ENCODE measurements at regions not wholly inside any gene's neighbourhood (a gene's known extent, or its start where the extent isn't known, plus 50 kb on each side); places are given as distances from the start of the nearest gene placed in this dataset.
A peak's percentile ranks its signal among the peaks of the same experiment; 100 is the strongest.

DNA sequence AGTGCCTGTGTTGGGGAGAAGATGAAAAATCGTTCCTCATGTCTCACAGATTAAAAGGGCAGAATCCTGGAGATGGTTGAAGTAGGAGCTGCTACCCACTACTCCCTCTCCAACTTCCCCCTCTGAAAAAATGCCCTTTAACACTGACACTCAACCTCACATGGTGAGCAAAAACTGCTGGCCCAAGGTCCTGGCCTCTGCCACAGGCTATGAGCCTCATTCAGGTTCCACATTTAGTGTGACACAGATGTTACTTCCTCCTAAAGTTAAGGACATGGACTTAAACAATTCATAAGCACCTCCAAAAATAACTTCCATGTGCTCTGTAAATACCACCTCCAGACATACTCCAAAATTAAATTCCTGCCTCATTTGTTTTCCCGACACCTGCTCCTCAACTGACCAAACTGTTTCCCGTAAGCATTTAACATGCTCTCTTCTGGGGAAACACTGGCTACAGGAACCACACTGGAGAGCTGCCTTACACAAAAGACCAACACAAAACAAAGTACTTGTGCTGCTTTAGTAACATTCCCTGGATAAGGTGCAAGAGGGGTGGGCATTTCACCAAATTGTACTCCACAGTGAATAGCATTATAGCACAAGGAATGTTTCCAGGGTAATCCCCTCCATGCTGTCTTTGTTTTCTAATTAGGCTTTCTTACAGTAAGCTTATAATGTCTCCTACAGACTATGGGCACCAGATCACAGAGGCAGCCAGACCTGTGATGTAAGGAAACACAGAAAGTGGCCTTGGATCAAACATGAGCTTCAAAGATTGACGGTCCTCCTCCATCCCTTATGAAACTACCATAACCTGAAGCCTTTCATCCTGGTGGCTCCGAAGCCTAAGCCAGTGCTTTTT, 57.0 kb downstream of the PHLDA1 start:
- DNase-seq = no peak

DNA sequence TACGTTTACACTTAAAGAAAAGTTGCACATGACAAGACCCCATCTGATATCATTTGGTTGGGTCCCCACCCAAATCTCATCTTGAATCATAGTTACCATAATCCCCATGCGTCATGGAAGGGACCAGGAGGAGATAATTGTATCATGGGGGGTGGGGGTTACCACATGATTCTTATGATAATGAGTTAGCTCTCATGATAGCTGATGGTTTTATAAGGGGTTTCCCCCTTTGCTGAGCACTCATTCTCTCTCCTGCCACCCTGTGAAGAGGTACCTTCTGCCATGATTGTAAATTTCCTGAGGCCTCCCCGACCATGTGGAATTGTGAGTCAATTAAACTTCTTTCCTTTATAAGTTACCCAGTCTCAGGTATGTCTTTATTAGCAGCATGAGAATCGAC, 60.3 kb downstream of the PHLDA1 start:
- DNase-seq = peak in 1 of 2 experiments; percentile 15

DNA sequence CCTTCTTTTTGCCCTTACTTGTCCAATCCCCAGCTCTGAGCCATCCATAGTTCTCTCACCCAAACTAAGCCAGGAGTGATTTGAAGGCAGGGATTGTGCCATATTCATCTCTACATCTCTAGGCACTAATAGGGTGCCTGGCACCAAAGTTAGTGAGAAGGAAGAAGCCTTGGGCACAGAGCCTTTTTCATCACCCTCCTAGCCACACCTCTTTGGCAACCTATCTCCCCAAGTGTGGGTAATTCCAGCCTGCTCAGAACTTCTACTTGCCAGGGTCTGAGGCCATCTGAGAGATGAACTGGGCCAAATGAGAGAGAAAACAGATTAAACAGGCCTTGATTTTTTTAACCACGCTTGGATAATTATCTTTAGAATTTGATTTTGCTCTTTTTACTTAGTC, 61.3 kb downstream of the PHLDA1 start:
- DNase-seq = no peak

DNA sequence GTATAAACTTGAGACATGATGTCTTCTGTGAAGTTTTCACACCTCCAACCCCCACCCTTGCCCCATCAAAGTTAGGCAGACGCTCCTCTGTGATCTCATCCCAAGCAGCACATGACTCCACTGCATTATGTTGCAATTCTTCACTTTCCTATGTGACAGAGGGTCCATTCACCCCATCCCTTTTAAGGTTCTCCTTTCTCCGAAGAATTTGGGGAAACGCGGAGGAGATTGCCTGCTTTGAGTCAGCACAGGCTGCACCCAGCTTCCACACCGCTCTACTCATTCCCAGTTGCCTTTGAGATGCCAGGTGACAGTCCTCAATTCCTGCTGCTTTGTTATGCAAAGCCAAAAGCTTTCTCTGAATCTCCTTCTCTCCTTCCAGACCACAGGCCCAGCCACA, 61.8 kb downstream of the PHLDA1 start:
- no peak for DNase-seq

DNA sequence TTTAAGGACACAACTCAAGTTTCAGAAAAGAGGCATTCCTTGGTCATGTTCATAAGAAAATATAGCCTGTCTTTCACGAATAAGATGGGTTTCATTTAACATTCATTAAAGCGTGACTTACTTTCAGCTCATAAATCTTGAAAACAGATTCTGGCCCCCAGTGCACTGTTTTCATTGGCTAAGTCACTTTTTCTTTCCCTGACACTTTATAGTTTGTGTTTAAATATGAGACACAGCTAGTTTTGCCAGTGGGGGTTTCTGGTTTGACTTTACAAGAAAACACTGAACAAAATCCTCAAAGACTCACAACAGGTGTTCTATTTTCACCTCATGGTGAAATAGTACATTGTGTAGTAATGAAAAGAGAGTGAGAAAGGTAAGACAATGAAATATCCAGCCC, 65.9 kb downstream of the PHLDA1 start:
- DNase-seq = no peak

DNA sequence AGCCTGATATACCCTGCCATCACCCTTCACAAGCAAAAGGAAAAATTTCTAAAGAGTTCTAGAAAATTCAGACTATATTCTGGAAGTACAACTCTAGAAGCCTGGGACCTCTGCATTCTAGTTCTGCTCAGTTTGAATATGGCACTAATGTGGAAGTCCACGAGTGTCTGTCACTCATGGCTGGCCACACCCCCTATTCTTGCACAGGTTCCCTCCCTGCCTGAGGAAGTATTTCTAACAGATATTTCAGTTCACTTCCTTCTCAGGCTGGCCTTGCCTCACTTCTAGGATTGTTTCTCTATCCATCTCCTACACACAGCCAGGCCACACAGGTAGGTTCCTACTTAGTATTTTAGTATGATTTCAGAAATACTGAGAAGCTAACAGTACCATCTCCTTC, 67.4 kb downstream of the PHLDA1 start:
- DNase-seq = no peak

DNA sequence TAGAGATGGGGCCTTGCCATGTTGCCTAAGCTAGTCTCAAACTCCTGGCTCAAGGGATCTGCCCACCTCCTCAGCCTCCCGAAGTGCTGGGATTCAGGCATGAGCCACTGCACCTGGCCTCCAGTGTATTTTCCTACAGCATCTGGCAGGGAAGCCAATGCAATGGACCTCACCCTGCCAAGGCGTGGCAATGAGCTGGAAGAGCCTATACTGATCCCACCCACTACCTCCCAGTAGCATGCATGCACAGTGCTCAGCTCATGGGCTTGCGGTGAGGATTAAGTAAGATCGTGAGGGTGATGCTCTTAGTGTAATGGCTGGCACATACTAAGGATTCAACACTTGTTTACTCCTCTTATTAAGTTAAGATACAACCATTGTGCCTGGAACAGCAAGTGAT, 69.7 kb downstream of the PHLDA1 start:
- no peak for DNase-seq

DNA sequence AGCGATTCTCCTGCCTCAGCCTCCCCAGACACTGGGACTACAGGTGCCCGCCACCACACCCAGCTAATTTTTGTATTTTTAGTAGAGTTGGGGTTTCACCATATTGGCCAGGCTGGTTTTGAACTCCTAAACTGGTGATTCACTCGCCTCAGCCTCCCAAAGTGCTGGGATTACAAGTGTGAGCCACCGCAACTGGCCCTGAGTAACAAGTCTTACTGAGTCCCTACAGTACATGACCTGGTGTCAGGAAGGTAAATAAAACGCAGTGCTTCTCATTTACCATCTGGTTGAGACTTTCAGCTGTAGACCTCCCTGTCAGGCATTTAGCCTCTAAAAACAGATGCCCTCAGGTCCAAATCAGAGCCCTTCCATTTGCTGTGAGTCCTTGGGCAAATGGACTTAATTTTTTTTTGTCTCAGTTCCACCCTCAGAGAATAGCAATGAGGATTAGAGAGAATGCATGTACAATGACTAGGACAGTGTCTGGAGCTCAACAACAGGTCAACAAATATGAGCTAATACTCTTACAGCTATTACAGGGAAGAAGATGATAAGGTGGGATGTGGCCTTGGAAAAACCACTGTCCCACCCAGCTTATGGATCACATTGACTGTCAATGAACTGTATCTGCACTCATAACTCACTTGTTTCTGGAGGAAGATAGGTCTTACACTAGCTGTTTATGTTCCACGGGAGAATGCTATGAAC, 70.5 kb downstream of the PHLDA1 start:
- DNase-seq = no peak

DNA sequence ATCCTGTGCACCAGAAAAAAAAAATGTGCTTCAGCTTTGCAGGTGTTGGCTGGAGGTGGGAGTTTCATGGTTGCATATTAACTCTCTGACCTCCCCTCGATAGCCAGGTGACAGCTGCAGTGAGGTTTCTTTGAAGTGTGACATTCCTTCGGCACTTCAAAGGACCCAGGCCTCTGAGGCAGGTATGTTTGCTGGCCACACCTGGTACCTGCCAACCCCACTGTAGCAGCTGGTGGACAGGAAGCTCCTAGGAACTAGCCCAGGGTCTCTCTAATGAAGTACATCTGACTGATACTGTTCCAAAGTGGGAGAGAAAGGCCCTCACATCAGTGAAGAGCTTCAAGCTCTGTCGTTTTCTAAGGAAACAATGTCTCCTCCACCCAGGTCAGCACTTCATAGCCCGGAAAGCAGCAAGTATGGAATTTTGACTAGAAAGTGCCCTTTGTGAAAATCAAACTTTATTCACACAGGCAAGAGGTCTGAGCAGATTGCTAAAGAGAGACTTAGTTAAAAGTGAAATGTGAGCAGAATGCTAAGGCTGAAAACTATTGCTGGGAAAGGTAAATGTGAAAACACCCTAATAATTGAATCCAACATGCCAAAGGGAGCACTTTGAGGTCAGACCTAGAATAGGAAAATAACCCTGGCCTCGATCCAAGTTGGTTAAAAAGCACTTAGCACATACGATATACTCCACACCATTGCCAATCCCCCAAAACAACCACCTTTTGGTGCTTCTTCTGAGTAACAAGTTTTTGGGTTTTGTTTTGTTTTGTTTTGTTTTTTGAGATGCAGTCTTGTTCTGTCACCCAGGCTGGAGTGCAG, 71.3 kb downstream of the PHLDA1 start:
- DNase-seq = no peak

DNA sequence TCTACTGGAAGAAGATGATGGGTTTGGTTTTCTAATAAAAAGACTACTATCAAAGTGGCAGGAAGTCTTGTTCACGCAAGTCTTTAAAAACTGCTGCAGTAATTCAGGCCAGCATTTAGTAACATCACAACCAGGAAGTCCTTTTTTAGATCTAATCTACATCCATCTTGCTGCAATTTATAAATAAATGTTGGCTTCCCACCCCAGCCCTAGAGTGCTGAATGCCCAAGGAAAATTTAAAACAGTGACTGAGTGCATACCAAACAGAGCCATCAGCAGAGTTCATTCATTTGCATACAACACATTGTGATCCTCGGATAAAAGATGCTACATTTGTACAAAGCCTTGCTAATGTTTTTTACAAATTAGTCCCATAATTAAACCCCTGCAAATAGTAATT, 72.1 kb downstream of the PHLDA1 start:
- no peak for DNase-seq

DNA sequence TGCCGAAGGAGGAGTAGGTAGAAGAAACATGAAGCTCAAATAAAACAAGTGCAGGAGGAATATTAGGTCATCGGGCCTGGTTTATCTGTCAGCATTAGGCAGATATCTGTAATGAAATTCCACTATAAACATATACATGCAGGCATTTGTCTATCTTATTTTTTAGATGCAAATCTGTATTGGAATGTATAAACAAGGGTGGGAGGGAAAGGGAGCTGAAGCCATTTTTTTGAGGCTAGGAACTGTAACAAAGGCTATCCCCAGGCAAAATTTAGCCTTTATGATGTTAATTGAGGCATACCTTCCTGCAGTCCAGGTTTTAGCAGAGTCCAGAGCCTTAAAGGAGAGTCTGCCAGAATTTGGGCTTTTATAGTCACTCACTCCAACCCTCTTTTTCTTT, 72.5 kb downstream of the PHLDA1 start:
- no peak for DNase-seq

DNA sequence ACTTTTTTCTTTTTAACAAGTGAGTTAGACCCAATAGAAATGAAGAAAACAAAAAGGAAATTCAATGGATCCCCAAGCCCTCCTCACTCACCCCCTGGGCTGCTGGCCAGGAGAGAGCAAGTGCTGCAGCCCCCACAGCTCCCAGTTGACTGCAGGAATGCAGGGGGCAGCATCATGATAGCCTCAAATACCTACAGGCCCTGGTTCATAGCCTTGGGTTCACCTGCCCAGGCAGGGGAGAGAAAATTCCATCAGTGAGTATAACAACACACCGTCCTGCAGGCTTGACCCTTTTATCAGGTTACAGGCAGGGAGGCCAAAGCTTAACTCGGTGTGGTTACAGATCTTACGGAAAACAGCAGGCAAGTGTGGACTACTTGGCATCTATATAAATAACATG, 76.3 kb downstream of the PHLDA1 start:
- no peak for DNase-seq

DNA sequence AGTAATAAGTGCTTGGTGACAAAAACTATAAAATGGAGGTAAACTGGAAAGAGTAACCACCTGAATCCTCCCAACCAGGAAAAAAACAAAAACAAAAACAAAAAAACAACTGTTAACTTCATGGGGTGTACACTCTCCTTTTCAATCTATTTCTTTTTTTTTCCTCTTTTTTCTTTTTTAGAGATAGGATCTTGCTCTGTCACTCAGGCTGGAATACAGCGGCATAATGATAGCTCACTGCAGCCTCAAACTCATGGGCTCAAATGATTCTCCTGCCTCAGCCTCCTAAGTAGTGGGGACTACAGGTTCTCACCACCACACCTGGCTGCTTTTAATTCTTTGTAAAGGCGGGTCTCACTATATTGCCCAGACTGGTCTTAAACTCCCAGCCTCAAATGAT, 76.8 kb downstream of the PHLDA1 start:
- DNase-seq = no peak

DNA sequence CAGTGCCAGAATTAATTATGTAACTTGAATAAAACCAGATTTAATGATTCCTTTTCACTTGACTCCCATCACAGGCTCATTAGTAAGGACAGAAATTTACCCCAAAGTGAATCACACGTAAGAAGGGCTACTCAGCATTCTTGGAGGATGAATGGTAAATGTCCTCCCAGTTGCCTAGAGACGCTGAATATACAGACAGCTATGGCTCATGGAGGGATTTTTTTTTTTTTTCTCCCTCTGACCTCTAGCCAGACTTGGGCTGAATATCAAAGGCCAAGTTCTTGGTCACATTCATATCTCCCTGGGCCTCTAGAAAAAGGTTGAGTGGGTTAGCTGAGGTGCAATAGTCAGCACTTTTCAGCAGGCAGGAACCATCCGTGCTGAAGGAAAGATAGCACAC, 77.5 kb downstream of the PHLDA1 start:
- DNase-seq = no peak

DNA sequence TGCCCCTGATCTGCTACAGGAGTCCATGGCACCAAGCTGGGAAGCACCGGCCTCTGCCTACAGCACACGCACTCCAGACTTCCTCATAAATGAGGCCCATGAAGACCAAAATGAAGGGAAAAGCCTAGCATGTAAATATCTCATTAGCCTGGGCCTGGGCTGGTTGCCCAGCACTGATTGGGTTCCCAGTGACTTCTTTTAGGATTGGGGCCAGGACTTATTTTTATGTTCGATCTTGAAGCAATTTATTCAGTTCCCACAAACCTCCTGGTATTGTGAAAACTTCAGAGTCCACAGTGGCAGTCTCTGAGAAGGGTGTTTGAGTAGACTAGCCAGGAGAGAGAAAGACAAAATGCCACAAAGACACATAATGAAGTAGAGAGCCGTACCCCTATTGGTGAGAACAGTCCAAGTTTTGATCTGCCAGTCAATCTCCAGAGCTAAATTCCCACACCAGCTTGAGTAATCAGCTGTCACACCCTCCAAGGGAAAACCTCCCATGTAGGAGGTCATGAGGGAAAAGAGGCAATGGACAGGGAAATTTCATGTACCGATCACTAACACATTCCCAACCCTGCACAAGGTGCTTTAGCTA, 78.2 kb downstream of the PHLDA1 start:
- DNase-seq = no peak

DNA sequence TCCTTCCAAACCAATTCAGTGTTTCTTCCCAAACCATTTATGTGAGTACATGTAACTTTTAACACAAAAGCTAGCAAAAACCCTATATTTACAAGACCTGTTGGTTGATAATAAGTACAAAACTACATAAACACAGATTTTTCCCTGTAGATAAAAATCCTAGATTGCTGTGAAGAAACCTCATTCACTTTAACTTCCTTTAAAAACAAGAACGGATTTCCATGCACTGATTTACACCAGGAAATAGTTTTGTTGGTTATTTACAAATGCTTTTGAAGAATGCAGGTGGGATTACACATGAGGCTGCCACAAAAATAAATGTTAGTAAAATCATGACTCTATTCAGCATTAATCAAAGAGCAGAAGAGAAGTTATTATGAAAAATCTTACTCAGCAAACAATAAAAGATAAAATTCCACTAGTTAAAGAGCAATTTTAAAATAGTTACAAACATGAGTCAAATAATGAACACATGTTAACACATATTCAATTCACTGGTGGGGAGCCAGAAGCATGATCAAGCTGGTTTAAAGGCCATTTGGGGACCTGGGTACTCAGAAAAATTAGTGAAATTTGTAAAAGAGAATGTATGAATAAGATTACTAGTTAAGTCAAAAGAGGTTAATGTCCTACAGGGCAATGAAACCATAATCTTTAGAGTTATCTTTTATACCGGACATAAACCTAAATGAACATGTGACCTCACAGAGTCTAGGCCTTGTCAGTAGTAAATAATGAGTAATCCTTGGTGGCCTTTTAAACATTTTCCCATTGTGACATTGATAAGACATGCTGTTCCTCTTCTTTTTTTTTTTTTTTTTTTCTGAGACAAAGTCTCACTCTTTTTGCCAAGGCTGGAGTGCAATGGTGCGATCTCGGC, 79.9 kb downstream of the PHLDA1 start:
- no peak for DNase-seq

DNA sequence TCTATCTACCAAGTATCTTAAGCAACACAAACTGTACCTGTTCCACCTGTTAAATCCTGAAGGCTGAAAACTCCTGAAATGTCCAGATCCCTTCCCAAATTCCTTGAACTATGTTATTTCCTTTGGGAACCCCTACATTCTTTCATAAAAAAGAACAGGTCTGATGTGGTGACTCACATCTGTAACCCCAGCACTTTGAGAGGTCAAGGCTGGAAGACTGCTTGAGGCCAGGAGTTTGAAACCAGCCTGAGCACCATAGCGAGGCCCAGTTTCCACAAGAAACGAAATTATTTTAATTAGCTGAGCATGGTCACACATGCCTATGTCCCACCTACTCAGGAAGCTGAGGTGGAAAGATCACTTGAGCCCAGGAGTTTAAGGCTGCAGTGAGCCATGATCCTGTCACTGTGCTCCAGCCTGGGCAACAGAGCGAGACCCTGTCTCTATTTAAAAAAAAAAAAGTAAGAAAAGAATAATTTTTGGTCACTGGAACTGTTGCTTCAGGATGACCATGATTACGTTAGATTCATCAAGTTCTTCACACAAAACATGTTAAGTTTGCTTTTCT, 84.3 kb downstream of the PHLDA1 start:
- DNase-seq = no peak

DNA sequence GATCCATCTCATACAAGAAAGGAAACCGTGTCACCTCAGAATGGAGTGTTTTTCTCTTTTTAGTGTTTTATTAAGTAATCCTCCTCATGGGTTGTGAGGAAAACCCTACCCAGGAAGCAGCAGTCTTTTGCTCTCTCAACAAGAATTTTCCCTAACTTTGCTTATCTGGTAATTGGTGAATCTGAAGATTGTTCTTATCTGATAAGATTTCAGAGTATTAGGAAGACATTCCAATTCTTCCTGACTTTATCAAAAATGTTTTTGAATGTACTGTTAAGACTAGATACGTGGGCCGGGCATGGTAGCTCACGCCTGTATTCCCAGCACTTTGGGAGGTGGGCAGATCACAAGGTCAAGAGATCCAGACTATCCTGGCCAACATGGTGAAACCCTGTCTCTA, 86.0 kb downstream of the PHLDA1 start:
- no peak for DNase-seq

DNA sequence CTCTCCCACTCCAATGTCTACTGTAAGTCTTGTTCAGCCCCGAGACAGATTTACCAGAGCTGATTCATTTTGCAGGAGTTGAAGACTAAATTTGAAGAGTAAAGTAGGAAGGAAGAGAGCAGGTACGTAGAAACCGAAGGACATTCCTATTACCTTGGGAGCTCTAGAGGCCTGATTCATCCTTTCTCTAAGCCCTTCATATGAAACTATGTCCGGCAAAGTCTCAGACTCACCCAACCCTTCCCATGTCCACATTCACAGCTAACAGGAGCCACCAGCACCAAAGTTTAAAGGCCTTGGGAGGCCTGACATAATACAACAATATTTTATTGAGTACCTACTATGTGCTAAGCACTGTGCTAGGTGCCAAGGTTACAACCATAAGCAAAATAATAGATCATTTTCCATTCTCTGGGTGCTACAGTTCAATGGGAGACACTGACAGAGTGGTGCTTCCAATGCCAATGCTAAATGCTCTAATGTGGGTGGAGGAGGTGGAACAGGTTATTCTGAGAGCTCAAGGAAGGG, 86.6 kb downstream of the PHLDA1 start:
- DNase-seq = no peak

DNA sequence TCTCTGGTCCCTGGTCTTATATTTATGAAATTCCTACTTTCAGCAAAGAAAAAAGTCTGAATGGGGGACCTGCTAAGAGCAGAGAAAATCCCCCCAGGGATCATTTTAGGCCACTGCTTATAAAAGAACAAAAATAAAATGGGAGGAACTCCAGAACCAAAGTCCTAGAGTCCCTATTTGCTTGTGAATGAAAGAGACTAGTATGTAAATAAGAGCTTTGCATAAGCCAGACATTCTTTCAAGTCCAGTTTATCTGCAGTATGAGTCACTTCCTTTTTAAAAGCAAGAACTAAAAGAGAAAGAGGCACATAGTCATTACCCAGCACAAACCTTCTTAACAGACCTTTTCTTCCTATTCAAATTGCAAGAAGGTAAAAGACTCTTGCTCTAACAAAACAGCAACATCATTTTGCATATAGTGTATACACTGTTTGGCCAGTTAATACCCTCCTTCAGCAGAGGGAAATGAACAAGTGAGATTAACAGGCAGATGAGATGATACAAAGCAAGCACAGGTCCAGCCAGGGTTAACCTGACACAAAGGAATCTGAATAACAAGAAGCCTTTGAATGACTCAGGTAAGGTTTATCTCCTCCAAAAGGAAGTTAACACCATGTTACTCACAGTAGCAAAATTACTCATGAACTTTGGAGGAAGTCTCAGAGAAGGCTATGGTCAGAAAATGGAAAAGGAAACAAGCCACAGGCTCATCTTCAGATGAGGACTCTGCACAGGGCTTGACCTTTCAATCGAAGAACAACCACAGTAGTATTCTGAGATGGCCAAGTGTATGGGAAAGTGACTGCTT, 87.3 kb downstream of the PHLDA1 start:
- peak in 1 of 2 experiments; percentile 15 for DNase-seq

DNA sequence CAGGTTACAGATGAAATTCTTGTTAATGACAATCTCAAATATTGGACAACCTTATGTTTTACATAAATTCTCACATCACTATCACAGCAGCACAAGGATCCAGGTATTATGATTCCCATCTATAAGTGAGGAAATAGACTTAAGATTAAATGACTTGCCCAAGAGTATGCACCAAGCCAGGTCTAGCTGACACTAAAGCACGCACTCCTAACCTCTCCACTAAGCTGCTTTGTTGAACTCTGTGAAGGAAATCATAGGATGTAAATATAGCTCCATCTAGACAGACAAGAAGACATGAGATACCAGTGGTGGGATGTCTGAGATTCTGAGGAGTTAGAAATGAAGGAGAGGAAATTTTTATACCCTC, 87.9 kb downstream of the PHLDA1 start:
- DNase-seq = no peak

Data from stimulated activated CD4-positive, alpha-beta T cell treated with anti-CD3 and anti-CD28 coated beads, Interleukin-4, amount 100 ng/mL, for 4 hours (primary cell).